ENCODE measurements at regions not wholly inside any gene's neighbourhood (a gene's known extent, or its start where the extent isn't known, plus 50 kb on each side); places are given as distances from the start of the nearest gene placed in this dataset.
A peak's percentile ranks its signal among the peaks of the same experiment; 100 is the strongest.

DNA sequence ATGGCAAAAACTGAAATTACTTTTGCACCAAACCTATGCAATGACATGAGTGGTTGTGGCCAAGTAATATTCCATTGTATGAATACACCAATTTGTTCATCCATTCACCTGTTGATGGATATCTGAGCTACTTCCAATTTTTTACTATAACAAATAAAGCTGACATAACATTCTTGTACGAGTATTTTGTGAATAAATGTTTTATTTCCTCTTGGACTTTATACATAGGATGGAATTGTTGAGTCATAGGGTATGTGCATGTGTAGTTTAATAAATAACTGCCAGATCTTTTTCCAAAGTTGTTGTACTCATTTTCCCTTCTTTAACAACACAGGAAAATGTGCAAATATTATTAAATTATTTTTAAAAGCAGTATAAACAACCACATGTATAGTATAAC lies 146.1 kb upstream of the ZNF462 start:
- Histone ChIP-seq H3K9me3 (no peaks in the 10 kb centered on the region), H3K27me3 (replicated peaks; ENCODE audit: control insufficient read depth, insufficient read depth, low read length) (no peaks in the 10 kb centered on the region), H3K36me3 (ENCODE audit: control insufficient read depth, insufficient read depth, low read length) (no peaks in the 10 kb centered on the region), H3K4me1 (peaks cover 10% of the 10 kb centered on the region; the same call in 1 of the 2 replicates), H3K4me3 (ENCODE audit: low read depth, low read length) (no peak overlapping the region)
- no peak for TF ChIP-seq CTCF (IDR thresholded peaks at IDR 0.05; ENCODE audit: insufficient read depth in 1 of 2, low read depth in 1 of 2, low read length in 1 of 2, severe bottlenecking in 1 of 2, unreplicated experiment in 1 of 2)
- Mint-ChIP-seq H3K4me3 (ENCODE audit: unreplicated experiment) (no peak overlapping the region), H3K27me3 (ENCODE audit: insufficient read depth, unreplicated experiment) (no peaks in the 10 kb centered on the region), H3K27ac (ENCODE audit: unreplicated experiment) (no peak overlapping the region), H3K4me1 (ENCODE audit: low read depth, unreplicated experiment) (no peaks in the 10 kb centered on the region), H3K36me3 (ENCODE audit: insufficient read depth, unreplicated experiment) (no peaks in the 10 kb centered on the region), H3K9me3 (ENCODE audit: unreplicated experiment) (no peaks in the 10 kb centered on the region)
- DNase-seq: no peak
- intact Hi-C loops (cut with micrococcal nuclease; ENCODE audit: unreplicated experiment): loop anchor here (1.0 kb wide), 1 partner anchor 145 kb away; no protein-coding TSS in a partner anchor
- CTCF ChIA-PET: no interaction called here
- BruUV-seq (replicated peaks): no TSS peak
- POLR2A ChIA-PET: no interaction called here

DNA sequence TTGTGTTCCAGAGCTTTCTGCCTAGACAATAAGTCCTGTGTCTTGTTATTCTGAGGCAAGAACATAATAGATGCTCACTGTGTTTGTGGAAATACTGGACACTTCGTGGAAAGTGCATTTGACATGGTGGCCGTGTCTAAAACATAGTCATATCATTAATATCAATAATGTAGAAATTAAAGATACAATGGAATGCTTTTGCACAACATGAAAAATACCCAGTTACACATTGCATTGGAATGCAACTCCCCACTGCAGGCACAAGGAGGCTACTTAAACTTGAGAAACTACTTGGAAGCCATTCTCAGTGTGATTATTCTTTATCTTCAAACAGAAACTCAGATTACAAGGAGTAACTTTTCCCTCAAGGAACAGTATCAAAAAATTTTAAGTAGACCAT lies 145.3 kb upstream of the ZNF462 start:
- Mint-ChIP-seq H3K27ac (ENCODE audit: unreplicated experiment) (no peak overlapping the region), H3K36me3 (ENCODE audit: insufficient read depth, unreplicated experiment) (no peaks in the 10 kb centered on the region), H3K9me3 (ENCODE audit: unreplicated experiment) (no peaks in the 10 kb centered on the region), H3K27me3 (ENCODE audit: insufficient read depth, unreplicated experiment) (no peaks in the 10 kb centered on the region), H3K4me3 (ENCODE audit: unreplicated experiment) (no peak overlapping the region), H3K4me1 (ENCODE audit: low read depth, unreplicated experiment) (no peaks in the 10 kb centered on the region)
- Histone ChIP-seq H3K4me1 (peaks cover 10% of the 10 kb centered on the region; the same call in 1 of the 2 replicates), H3K27me3 (replicated peaks; ENCODE audit: control insufficient read depth, insufficient read depth, low read length) (no peaks in the 10 kb centered on the region), H3K36me3 (ENCODE audit: control insufficient read depth, insufficient read depth, low read length) (no peaks in the 10 kb centered on the region), H3K4me3 (ENCODE audit: low read depth, low read length) (no peak overlapping the region), H3K9me3 (no peaks in the 10 kb centered on the region)
- no TSS peak for BruUV-seq (replicated peaks)
- DNase-seq: peak; percentile 17 to 37
- POLR2A ChIA-PET: no interaction called here
- intact Hi-C loops (cut with micrococcal nuclease; ENCODE audit: unreplicated experiment): loop anchor here (1.0 kb wide), 1 partner anchor 145 kb away; no protein-coding TSS in a partner anchor
- peak in 1 of 2 experiments; percentile 15 for TF ChIP-seq CTCF (IDR thresholded peaks at IDR 0.05; ENCODE audit: insufficient read depth in 1 of 2, low read depth in 1 of 2, low read length in 1 of 2, severe bottlenecking in 1 of 2, unreplicated experiment in 1 of 2)
- CTCF ChIA-PET: no interaction called here

DNA sequence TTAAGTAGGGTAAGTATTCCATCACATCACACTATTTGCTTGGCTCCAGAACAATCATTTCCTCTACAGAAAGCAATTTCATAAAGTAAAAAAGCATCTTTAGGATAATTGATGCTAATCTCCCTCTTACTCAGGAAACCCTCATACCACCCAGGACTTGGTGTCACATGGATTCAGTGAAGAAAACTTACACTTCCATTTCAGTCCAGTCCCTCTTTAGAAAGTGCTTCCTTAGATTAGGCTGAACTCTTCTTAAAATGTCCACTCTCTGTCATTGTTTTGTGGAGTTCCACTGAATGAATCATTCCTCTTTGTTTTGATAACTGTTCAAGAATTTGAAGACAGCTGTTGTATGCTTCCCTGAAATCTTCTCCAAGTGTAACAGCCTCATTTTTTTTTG lies 144.0 kb upstream of the ZNF462 start:
- no peaks in the 10 kb centered on the region for H3K9me3 Mint-ChIP-seq (ENCODE audit: unreplicated experiment)
- no TSS peak for BruUV-seq (replicated peaks)
- no peak for TF ChIP-seq CTCF (IDR thresholded peaks at IDR 0.05; ENCODE audit: insufficient read depth in 1 of 2, low read depth in 1 of 2, low read length in 1 of 2, severe bottlenecking in 1 of 2, unreplicated experiment in 1 of 2)
- POLR2A ChIA-PET: no interaction called here
- H3K4me3 Mint-ChIP-seq (ENCODE audit: unreplicated experiment): no peak overlapping the region
- CTCF ChIA-PET: no interaction called here
- H3K4me1 Mint-ChIP-seq (ENCODE audit: low read depth, unreplicated experiment): no peaks in the 10 kb centered on the region
- Histone ChIP-seq H3K27me3 (replicated peaks; ENCODE audit: control insufficient read depth, insufficient read depth, low read length) (no peaks in the 10 kb centered on the region), H3K36me3 (ENCODE audit: control insufficient read depth, insufficient read depth, low read length) (no peaks in the 10 kb centered on the region), H3K4me1 (peaks cover 10% of the 10 kb centered on the region; the same call in 1 of the 2 replicates), H3K9me3 (no peaks in the 10 kb centered on the region), H3K4me3 (ENCODE audit: low read depth, low read length) (no peak overlapping the region)
- H3K27ac Mint-ChIP-seq (ENCODE audit: unreplicated experiment): no peak overlapping the region
- intact Hi-C loops (cut with micrococcal nuclease; ENCODE audit: unreplicated experiment): no loop called here
- no peaks in the 10 kb centered on the region for H3K27me3 Mint-ChIP-seq (ENCODE audit: insufficient read depth, unreplicated experiment)
- H3K36me3 Mint-ChIP-seq (ENCODE audit: insufficient read depth, unreplicated experiment): no peaks in the 10 kb centered on the region
- DNase-seq: no peak
